Suprapubic skin (tissue), 4 donors: ENCODE measurements at regions not wholly inside any gene's neighbourhood (a gene's known extent, or its start where the extent isn't known, plus 50 kb on each side); places are given as distances from the start of the nearest gene placed in this dataset.

ENCODE experiments used
- DNase-seq, 2 donors: peaks; one replicate each; pipeline ENCODE4 v3.0.0-alpha.2; 2019; ENCODE audit warnings: low spot score in 2 of 2
- H3K27ac ChIP-seq: fragments of 200-600 bp; sonication (generic); one replicate; pipeline ENCODE4 v1.5.1; 2019
- H3K27me3 ChIP-seq: fragments of 200-600 bp; sonication (generic); one replicate; pipeline ENCODE4 v1.5.1; 2019
- H3K36me3 ChIP-seq: fragments of 200-600 bp; sonication (generic); one replicate; pipeline ENCODE4 v1.5.1; 2019
- H3K4me1 ChIP-seq: fragments of 200-600 bp; sonication (generic); one replicate; pipeline ENCODE4 v1.5.1; 2019
- H3K4me3 ChIP-seq: fragments of 200-600 bp; sonication (generic); one replicate; pipeline ENCODE4 v1.5.1; 2019; ENCODE audit warnings: mild to moderate bottlenecking
- H3K9me3 ChIP-seq: fragments of 200-600 bp; sonication (generic); one replicate; pipeline ENCODE4 v1.5.1; 2019
- EP300 ChIP-seq: sonication (generic); formaldehyde crosslinking; IDR thresholded peaks from one replicate; pipeline ENCODE4 v1.6.1; 2017; ENCODE audit warnings: antibody characterized with exemption
- POLR2A ChIP-seq, 2 donors: fragments of 450-650 bp; IDR thresholded peaks; one replicate each; pipeline ENCODE4 v1.6.1; 2017; ENCODE audit warnings: antibody characterized with exemption in 2 of 2, mild to moderate bottlenecking in 2 of 2, moderate library complexity in 2 of 2
- POLR2AphosphoS5 ChIP-seq, 3 donors: sonication (generic); formaldehyde crosslinking; IDR thresholded peaks; one replicate each; pipeline ENCODE4 v1.6.1; 2017; ENCODE audit warnings: antibody characterized with exemption in 3 of 3
- WGBS: methylation state at CpG from one replicate; pipeline ENCODE4 v1.1.5; 2018; 5-methylcytosine and 5-hydroxymethylcytosine counted together
- TF ChIP-seq, protein P1 (sequence below), 2 donors: fragments of 200-600 bp in 1 of 2; fragments of 450-650 bp in 1 of 2; sonication (generic) in 1 of 2; IDR thresholded peaks; one replicate each; pipeline ENCODE4 v1.5.1; 2016 to 2019; ENCODE audit warnings: antibody characterized with exemption in 2 of 2, mild to moderate bottlenecking in 1 of 2, moderate library complexity in 1 of 2

- DNase-seq, result no peak
- WGBS, result 90% methylated on average over 2 of the region's 2 CpGs
- Histone ChIP-seq H3K36me3 (no peaks in the 10 kb centered on the region), H3K27me3 (no peaks in the 10 kb centered on the region), H3K9me3 (no peaks in the 10 kb centered on the region), H3K27ac (no peak overlapping the region), H3K4me3 (no peak overlapping the region), H3K4me1 (no peaks in the 10 kb centered on the region)
- TF ChIP-seq POLR2AphosphoS5 (IDR thresholded peaks at IDR 0.05), result no peak
- TF ChIP-seq EP300, result no peak
- TF ChIP-seq, protein P1, sequence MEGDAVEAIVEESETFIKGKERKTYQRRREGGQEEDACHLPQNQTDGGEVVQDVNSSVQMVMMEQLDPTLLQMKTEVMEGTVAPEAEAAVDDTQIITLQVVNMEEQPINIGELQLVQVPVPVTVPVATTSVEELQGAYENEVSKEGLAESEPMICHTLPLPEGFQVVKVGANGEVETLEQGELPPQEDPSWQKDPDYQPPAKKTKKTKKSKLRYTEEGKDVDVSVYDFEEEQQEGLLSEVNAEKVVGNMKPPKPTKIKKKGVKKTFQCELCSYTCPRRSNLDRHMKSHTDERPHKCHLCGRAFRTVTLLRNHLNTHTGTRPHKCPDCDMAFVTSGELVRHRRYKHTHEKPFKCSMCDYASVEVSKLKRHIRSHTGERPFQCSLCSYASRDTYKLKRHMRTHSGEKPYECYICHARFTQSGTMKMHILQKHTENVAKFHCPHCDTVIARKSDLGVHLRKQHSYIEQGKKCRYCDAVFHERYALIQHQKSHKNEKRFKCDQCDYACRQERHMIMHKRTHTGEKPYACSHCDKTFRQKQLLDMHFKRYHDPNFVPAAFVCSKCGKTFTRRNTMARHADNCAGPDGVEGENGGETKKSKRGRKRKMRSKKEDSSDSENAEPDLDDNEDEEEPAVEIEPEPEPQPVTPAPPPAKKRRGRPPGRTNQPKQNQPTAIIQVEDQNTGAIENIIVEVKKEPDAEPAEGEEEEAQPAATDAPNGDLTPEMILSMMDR (IDR thresholded peaks at IDR 0.05), result no peak
- no peak for TF ChIP-seq POLR2A (IDR thresholded peaks at IDR 0.05)
Measured at GRCh38 chr4:35802644-35803043, 441.7 kb downstream of the ARAP2 start.

- no peak for DNase-seq
- Histone ChIP-seq H3K27ac (no peak overlapping the region), H3K4me1 (no peaks in the 10 kb centered on the region), H3K4me3 (no peak overlapping the region), H3K9me3 (no peaks in the 10 kb centered on the region), H3K36me3 (no peaks in the 10 kb centered on the region), H3K27me3 (no peaks in the 10 kb centered on the region)
- 78% methylated on average over 4 of the region's 4 CpGs for WGBS
- TF ChIP-seq POLR2A (IDR thresholded peaks at IDR 0.05), result no peak
- TF ChIP-seq, protein P1 (IDR thresholded peaks at IDR 0.05), result no peak
- no peak for TF ChIP-seq POLR2AphosphoS5 (IDR thresholded peaks at IDR 0.05)
- no peak for TF ChIP-seq EP300
Measured at GRCh38 chr4:35818520-35818919, 425.8 kb downstream of the ARAP2 start.

GRCh38 chr4:35820003-35820402 lies 424.3 kb downstream of the ARAP2 start:
- 36% methylated on average over 1 of the region's 1 CpG for WGBS
- H3K4me3 ChIP-seq, result no peak overlapping the region
- no peak overlapping the region for H3K27ac ChIP-seq
- no peaks in the 10 kb centered on the region for H3K4me1 ChIP-seq
- no peaks in the 10 kb centered on the region for H3K36me3 ChIP-seq
- no peaks in the 10 kb centered on the region for H3K9me3 ChIP-seq
- no peak for TF ChIP-seq POLR2A (IDR thresholded peaks at IDR 0.05)
- H3K27me3 ChIP-seq, result no peaks in the 10 kb centered on the region
- no peak for DNase-seq

DNA sequence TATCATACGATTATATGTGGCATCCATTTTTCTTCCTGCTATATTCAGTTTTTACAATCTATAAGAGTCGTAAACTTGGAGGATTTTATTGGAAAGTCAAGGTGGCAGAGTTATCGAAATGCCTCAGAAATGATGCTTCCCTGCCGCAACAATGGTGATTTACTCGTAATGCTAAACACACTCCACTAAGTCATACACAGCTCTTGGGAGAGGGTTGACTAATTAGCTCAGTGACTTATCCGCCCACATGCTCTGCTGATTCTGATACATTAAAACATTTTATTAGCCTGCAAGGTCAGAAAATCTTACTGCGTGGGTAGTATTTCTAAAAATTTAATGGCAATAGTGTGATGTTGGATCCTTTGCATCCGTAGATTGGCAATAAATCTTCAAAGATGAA lies 420.1 kb downstream of the ARAP2 start:
- no peak for DNase-seq
- Histone ChIP-seq H3K4me1 (no peaks in the 10 kb centered on the region), H3K9me3 (no peaks in the 10 kb centered on the region), H3K27me3 (no peaks in the 10 kb centered on the region), H3K36me3 (no peaks in the 10 kb centered on the region), H3K27ac (no peak overlapping the region), H3K4me3 (no peak overlapping the region)
- no peak for TF ChIP-seq POLR2AphosphoS5 (IDR thresholded peaks at IDR 0.05)
- no peak for TF ChIP-seq EP300
- no peak for TF ChIP-seq POLR2A (IDR thresholded peaks at IDR 0.05)
- TF ChIP-seq, protein P1 (IDR thresholded peaks at IDR 0.05), result no peak
- WGBS, result 92% methylated on average over 8 of the region's 8 CpGs

GRCh38 chr4:35835893-35836292 lies 408.4 kb downstream of the ARAP2 start:
- Histone ChIP-seq H3K4me1 (no peaks in the 10 kb centered on the region), H3K4me3 (no peak overlapping the region), H3K9me3 (no peaks in the 10 kb centered on the region), H3K36me3 (no peaks in the 10 kb centered on the region), H3K27ac (no peak overlapping the region), H3K27me3 (no peaks in the 10 kb centered on the region)
- TF ChIP-seq POLR2AphosphoS5 (IDR thresholded peaks at IDR 0.05) (no peak), POLR2A (IDR thresholded peaks at IDR 0.05) (no peak), EP300 (no peak)
- TF ChIP-seq, protein P1 (IDR thresholded peaks at IDR 0.05), result no peak
- no peak for DNase-seq

DNA sequence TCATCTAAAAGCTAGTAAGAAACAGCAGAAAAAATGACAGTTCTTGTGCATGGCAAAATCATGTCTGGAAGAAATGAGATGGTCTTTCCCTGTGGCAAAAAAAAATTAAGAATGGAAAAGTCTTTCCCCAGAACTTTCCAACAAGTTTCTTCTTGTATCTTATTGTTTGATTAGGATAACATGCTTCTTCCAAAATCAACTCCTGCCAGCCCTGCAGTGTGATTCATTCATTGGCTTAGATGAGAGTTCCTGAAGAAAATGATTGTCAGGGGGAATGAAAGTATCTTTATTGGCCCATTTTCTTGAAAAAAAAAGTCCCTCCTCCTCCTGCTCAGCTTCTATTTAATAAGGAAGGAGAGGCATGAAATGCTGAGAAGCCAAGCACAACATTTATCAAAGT lies 407.7 kb downstream of the ARAP2 start:
- Histone ChIP-seq H3K27ac (no peak overlapping the region), H3K27me3 (no peaks in the 10 kb centered on the region), H3K9me3 (no peaks in the 10 kb centered on the region), H3K4me1 (no peaks in the 10 kb centered on the region), H3K4me3 (no peak overlapping the region), H3K36me3 (no peaks in the 10 kb centered on the region)
- TF ChIP-seq EP300, result no peak
- TF ChIP-seq, protein P1 (IDR thresholded peaks at IDR 0.05), result no peak
- DNase-seq, result no peak
